ENCODE measurements at regions not wholly inside any gene's neighbourhood (a gene's known extent, or its start where the extent isn't known, plus 50 kb on each side); places are given as distances from the start of the nearest gene placed in this dataset.

DNA sequence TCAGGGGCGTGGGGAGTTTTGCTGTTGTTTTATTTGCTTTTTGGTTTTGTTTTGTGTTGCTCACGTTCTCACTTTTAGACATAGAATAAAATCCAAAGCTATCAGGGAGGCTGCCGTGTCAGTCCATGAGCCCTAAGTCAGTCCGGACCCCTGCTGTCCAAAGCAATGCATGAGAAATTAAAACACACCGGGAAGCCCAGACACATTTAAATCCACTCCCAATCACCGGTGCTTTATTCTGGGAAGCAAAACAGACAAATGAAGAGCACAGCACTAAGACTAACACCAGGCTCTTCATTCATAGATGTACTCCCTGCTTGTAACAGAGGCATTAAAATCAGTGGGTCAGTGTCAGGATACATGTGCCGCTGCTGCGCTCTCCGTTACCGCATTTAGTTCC is 180.9 kb downstream of the IRX2 start:
- TF ChIP-seq, protein P1, sequence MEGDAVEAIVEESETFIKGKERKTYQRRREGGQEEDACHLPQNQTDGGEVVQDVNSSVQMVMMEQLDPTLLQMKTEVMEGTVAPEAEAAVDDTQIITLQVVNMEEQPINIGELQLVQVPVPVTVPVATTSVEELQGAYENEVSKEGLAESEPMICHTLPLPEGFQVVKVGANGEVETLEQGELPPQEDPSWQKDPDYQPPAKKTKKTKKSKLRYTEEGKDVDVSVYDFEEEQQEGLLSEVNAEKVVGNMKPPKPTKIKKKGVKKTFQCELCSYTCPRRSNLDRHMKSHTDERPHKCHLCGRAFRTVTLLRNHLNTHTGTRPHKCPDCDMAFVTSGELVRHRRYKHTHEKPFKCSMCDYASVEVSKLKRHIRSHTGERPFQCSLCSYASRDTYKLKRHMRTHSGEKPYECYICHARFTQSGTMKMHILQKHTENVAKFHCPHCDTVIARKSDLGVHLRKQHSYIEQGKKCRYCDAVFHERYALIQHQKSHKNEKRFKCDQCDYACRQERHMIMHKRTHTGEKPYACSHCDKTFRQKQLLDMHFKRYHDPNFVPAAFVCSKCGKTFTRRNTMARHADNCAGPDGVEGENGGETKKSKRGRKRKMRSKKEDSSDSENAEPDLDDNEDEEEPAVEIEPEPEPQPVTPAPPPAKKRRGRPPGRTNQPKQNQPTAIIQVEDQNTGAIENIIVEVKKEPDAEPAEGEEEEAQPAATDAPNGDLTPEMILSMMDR (IDR thresholded peaks at IDR 0.05; ENCODE audit: control insufficient read depth, extremely low read depth, insufficient read depth): no peak
- H3K4me3 ChIP-seq (ENCODE audit: low read depth, low read length): no peak overlapping the region
- DNase-seq (ENCODE audit: low read depth): no peak

DNA sequence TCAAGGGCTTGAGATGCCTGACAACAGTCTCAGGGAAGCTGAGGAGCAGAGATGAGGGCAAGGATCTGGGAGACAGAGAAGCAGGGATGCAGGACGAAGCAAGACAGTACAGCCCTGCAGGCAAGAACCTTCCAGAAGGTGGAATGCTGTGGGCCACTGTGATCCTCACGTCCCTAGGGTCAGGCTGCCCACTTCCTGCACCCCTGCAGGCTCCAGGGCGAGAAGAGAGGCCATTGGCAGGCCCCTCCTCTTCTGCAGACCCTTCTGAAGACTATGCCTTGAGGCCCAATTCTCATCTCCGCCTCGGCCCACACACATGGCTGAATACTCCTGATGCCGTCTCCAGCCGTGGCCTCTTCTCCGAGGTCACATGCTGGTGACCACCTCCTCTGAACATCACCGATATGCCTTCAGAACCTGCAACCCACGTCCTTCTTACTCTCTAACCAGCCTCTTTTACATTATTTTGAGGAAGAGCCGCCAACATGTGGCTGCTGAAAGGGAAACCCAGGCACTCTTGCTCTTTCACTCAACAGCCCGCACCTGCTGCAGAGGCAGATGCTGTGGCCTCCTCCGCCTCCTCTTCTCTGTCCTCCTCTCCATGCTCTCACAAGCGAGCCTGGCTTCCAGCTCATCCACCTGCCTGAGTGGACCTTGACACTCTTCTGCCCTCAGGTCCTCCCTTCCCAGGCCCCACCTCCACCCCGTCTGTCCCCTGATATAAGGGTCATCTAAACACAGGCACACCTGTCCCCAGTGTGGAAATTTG is 181.5 kb downstream of the IRX2 start:
- no peak overlapping the region for H3K4me3 ChIP-seq (ENCODE audit: low read depth, low read length)
- TF ChIP-seq, protein P1 (IDR thresholded peaks at IDR 0.05; ENCODE audit: control insufficient read depth, extremely low read depth, insufficient read depth): no peak
- DNase-seq (ENCODE audit: low read depth): no peak

DNA sequence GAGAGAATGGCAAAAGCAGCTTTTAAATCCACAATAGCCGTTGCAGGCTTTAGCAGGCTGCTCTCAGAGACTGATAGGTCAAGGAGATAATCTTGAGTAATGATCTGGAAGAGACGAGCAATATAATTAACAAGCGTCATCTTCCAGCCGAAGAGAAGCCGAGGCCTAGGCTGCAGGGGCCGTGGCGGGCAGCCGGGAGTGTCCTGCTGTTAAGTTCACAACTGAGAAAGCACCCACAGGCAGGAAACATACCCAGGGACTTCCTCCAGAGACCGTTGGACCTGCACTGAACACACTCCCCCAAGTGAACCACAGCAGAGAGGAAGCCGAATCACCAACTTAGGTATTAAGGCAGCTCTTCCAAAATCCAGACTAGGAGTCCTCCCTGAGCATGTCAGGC is 182.3 kb downstream of the IRX2 start:
- no peak for DNase-seq (ENCODE audit: low read depth)
- no peak overlapping the region for H3K4me3 ChIP-seq (ENCODE audit: low read depth, low read length)
- TF ChIP-seq, protein P1 (IDR thresholded peaks at IDR 0.05; ENCODE audit: control insufficient read depth, extremely low read depth, insufficient read depth): no peak

DNA sequence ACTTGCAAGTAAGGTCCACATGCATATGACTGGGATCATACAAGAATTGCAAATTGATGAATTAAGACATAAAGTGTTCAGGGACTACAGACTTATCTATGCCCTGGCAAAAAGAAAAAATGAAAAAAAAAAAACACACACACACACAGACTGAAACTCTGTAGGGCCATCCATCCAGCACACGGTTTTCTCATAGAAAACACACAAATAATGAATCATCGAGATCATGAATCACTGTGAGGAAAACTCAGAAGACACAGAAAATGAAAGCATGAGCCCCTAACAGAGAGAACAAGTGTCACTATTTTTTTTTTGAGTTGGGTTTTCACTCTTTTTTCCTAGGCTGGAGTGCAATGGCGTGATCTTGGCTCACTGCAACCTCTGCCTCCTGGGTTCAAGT is 185.2 kb downstream of the IRX2 start:
- H3K4me3 ChIP-seq (ENCODE audit: low read depth, low read length): no peak overlapping the region
- TF ChIP-seq, protein P1 (IDR thresholded peaks at IDR 0.05; ENCODE audit: control insufficient read depth, extremely low read depth, insufficient read depth): no peak
- no peak for DNase-seq (ENCODE audit: low read depth)

DNA sequence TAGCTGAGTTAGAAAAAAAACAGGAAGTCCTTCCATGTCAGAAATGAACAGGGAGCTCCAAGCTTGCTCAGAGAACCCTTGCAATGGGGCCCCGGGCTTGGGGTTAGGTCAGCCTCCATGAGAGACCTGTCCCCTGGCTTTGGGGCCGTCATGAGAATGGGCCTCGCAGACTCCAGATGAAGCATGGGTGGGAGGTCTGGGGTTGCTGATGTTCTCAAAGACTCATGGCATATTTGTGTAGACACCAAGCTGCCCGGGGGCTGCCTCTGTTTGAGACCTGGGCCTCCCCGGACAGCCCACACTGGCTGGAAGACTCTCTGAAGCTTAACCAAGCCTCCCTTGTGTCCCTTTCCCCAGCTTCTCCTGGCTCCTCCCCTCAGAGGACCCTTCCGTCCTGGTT is 186.3 kb downstream of the IRX2 start:
- TF ChIP-seq, protein P1 (IDR thresholded peaks at IDR 0.05; ENCODE audit: control insufficient read depth, extremely low read depth, insufficient read depth): no peak
- H3K4me3 ChIP-seq (ENCODE audit: low read depth, low read length): no peak overlapping the region
- DNase-seq (ENCODE audit: low read depth): no peak

DNA sequence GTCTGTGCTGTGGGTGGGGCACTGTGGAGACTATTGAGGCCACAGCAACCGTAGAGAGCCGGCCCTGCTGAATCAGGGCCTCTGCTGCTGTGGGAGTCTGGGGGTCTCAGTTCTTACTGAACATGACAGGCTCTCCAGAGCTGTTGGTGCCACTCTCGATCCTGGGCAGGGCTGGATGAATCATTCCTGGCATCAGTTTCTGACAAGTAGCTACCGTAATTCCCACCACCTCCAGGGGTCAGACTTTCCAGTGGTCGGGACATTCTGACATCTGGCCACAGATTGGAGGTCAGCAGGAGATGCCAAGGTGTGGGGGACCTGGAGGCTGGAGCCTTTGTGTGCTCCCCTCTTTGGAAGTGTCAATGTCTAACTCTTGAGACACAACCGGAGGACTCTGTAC is 188.4 kb downstream of the IRX2 start:
- TF ChIP-seq, protein P1 (IDR thresholded peaks at IDR 0.05; ENCODE audit: control insufficient read depth, extremely low read depth, insufficient read depth): no peak
- no peak for DNase-seq (ENCODE audit: low read depth)
- no peak overlapping the region for H3K4me3 ChIP-seq (ENCODE audit: low read depth, low read length)

DNA sequence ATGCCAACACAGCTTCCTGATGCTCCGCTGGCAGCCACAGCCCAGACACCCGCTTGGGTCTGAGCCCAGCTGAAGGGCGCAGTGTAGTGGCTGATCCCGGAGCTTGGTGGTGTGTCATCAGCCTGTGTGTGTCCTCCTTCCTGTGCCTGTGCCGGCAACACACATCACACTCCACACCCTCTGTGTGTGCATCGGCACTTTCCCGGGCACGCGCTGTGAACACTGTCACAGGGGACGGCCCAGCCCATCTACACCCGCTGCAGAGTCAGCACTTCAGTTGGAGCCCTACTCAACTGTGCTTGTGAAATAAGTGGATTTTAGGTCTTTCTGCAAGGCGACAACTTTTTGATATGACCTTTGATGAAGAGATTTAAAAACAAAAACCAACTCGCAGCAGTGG is 189.4 kb downstream of the IRX2 start:
- TF ChIP-seq, protein P1 (IDR thresholded peaks at IDR 0.05; ENCODE audit: control insufficient read depth, extremely low read depth, insufficient read depth): no peak
- no peak for DNase-seq (ENCODE audit: low read depth)

More for the DNA sequence above, 189.4 kb downstream of the IRX2 start:
- H3K4me3 ChIP-seq (ENCODE audit: low read depth, low read length): no peak overlapping the region
